ENCODE measurements at regions not wholly inside any gene's neighbourhood (a gene's known extent, or its start where the extent isn't known, plus 50 kb on each side); places are given as distances from the start of the nearest gene placed in this dataset.
A peak's percentile ranks its signal among the peaks of the same experiment; 100 is the strongest.

GRCh38 chr1:244974550-244974949 lies 110.2 kb upstream of the HNRNPU start:
- peaks cover 5% of the 10 kb centered on the region for H3K4me1 ChIP-seq (ENCODE audit: insufficient read depth, poor library complexity, severe bottlenecking)
- ATAC-seq (ENCODE audit: low read depth) (no peak), DNase-seq (ENCODE audit: low spot score) (no peak)
- no peaks in the 10 kb centered on the region for H3K36me3 ChIP-seq (ENCODE audit: low read depth)
- H3K9me3 ChIP-seq (ENCODE audit: severe bottlenecking): no peaks in the 10 kb centered on the region
- no peak for TF ChIP-seq CTCF (IDR thresholded peaks at IDR 0.05; ENCODE audit: poor library complexity, severe bottlenecking)
- no peak overlapping the region for H3K27ac ChIP-seq (ENCODE audit: poor library complexity, severe bottlenecking)
- H3K27me3 ChIP-seq (ENCODE audit: insufficient read depth, poor library complexity, severe bottlenecking): no peaks in the 10 kb centered on the region
- H3K4me3 ChIP-seq (ENCODE audit: severe bottlenecking): no peak overlapping the region

GRCh38 chr1:244974106-244974505 lies 109.8 kb upstream of the HNRNPU start:
- Histone ChIP-seq H3K36me3 (ENCODE audit: low read depth) (no peaks in the 10 kb centered on the region), H3K27ac (ENCODE audit: poor library complexity, severe bottlenecking) (no peak overlapping the region), H3K4me3 (ENCODE audit: severe bottlenecking) (no peak overlapping the region), H3K4me1 (ENCODE audit: insufficient read depth, poor library complexity, severe bottlenecking) (peaks cover 6% of the 10 kb centered on the region), H3K27me3 (ENCODE audit: insufficient read depth, poor library complexity, severe bottlenecking) (no peaks in the 10 kb centered on the region), H3K9me3 (ENCODE audit: severe bottlenecking) (no peaks in the 10 kb centered on the region)
- ATAC-seq (ENCODE audit: low read depth) (no peak), DNase-seq (ENCODE audit: low spot score) (no peak)
- TF ChIP-seq CTCF (IDR thresholded peaks at IDR 0.05; ENCODE audit: poor library complexity, severe bottlenecking): no peak

GRCh38 chr1:244971552-244972216 lies 107.3 kb upstream of the HNRNPU start:
- TF ChIP-seq CTCF (IDR thresholded peaks at IDR 0.05; ENCODE audit: poor library complexity, severe bottlenecking): no peak
- H3K4me3 ChIP-seq (ENCODE audit: severe bottlenecking): peak overlapping the region; percentile 53
- H3K4me1 ChIP-seq (ENCODE audit: insufficient read depth, poor library complexity, severe bottlenecking): peaks cover 9% of the 10 kb centered on the region
- no peaks in the 10 kb centered on the region for H3K27me3 ChIP-seq (ENCODE audit: insufficient read depth, poor library complexity, severe bottlenecking)
- ATAC-seq (ENCODE audit: low read depth): no peak
- peak overlapping the region; percentile 87 for H3K27ac ChIP-seq (ENCODE audit: poor library complexity, severe bottlenecking)
- DNase-seq (ENCODE audit: low spot score): no peak
- H3K9me3 ChIP-seq (ENCODE audit: severe bottlenecking): no peaks in the 10 kb centered on the region
- H3K36me3 ChIP-seq (ENCODE audit: low read depth): no peaks in the 10 kb centered on the region

GRCh38 chr1:244970744-244971551 lies 106.6 kb upstream of the HNRNPU start:
- H3K4me3 ChIP-seq (ENCODE audit: severe bottlenecking): peak overlapping the region; percentile 53
- ATAC-seq (ENCODE audit: low read depth): peak; percentile 72
- H3K36me3 ChIP-seq (ENCODE audit: low read depth): no peaks in the 10 kb centered on the region
- no peaks in the 10 kb centered on the region for H3K9me3 ChIP-seq (ENCODE audit: severe bottlenecking)
- DNase-seq (ENCODE audit: low spot score): peak; percentile 82
- H3K27ac ChIP-seq (ENCODE audit: poor library complexity, severe bottlenecking): peak overlapping the region; percentile 87
- H3K27me3 ChIP-seq (ENCODE audit: insufficient read depth, poor library complexity, severe bottlenecking): no peaks in the 10 kb centered on the region
- peak; percentile 43 for TF ChIP-seq CTCF (IDR thresholded peaks at IDR 0.05; ENCODE audit: poor library complexity, severe bottlenecking)
- peaks cover 9% of the 10 kb centered on the region for H3K4me1 ChIP-seq (ENCODE audit: insufficient read depth, poor library complexity, severe bottlenecking)

Measured in RWPE2 (cell line).